Heart left ventricle (tissue), 13 donors: ENCODE measurements at regions not wholly inside any gene's neighbourhood (a gene's known extent, or its start where the extent isn't known, plus 50 kb on each side); places are given as distances from the start of the nearest gene placed in this dataset.

Experiments
- CTCF ChIP-seq, 12 donors: fragments of 200-600 bp; sonication (generic) in 4 of 12; IDR thresholded peaks; one replicate each; pipeline versions ENCODE4 v1.5.0 to v1.8.0; 2018 to 2022; ENCODE audit warnings: antibody characterized with exemption in 12 of 12, mild to moderate bottlenecking in 5 of 12
- POLR2A ChIP-seq, 2 donors: fragments of 450-650 bp; IDR thresholded peaks; one replicate each; pipeline ENCODE4 v1.6.1; 2017; ENCODE audit warnings: antibody characterized with exemption in 2 of 2, mild to moderate bottlenecking in 2 of 2, moderate library complexity in 2 of 2
- donor health status: ischemic (EF 13 %, LVEDD 7.1; RV severe dilation, severe dysfunction).
- donor health status: DM: no; HTN: yes; CAD: no.
- donor health status: DM: no; HTN: no; CAD: no.
- donor health status: ischemic (EF 25% LVEDD 6.9; RV normal size, moderate dysfunction).
- donor health status: ischemic (EF 25% LVEDD 5.7; RV mildly dilated, moderate dysfunction).
- donor health status: ischemic (EF 35%, LVEDD 5.7; RV mildly dilated, moderate dysfunction).
- donor health status: nonischemic (EF 11% LVEDD 7.7; RV severe dilation, severe dysfunction).
- donor health status: DM: yes; HTN: yes; CAD: no.
- donor health status: PGD.
- donor health status: ischemic (EF 29% LVEDD 5.4; RV normal size, mild dysfunction).
- donor health status: nonischemic (EF 23%, LVEDD 6.1; RV moderate dilation, normal function).

- TF ChIP-seq CTCF (IDR thresholded peaks at IDR 0.05) (no peak), POLR2A (IDR thresholded peaks at IDR 0.05) (no peak)
Observed at GRCh38 chr2:160905862-160906261, 254.4 kb upstream of the TANK start.
